Hematopoietic multipotent progenitor cell treated with erythropoietin and hydrocortisone succinate and interleukin-3 and kit ligand, for 17 days (in vitro differentiated cells): ENCODE measurements at regions not wholly inside any gene's neighbourhood (a gene's known extent, or its start where the extent isn't known, plus 50 kb on each side); places are given as distances from the start of the nearest gene placed in this dataset.

Experiments
- DNase-seq: peaks from one replicate; pipeline ENCODE4 v3.0.0-alpha.2; 2015; ENCODE audit warnings: low spot score

GRCh38 chr5:18111906-18112465, 477.7 kb downstream of the TAF11L14 start:
- no peak for DNase-seq

GRCh38 chr5:18113721-18114120, 479.5 kb downstream of the TAF11L14 start:
- DNase-seq = no peak

GRCh38 chr5:18114151-18114757, 480.0 kb downstream of the TAF11L14 start:
- DNase-seq = no peak

- no peak for DNase-seq
These were observed 483.7 kb downstream of the TAF11L14 start for GRCh38 chr5:18117968-18118367.

- no peak for DNase-seq
These were observed 485.0 kb downstream of the TAF11L14 start for GRCh38 chr5:18119156-18119785.

- no peak for DNase-seq
These were observed 507.0 kb downstream of the TAF11L14 start for GRCh38 chr5:18141222-18141621.

- no peak for DNase-seq
These were observed 508.6 kb downstream of the TAF11L14 start for GRCh38 chr5:18142831-18143230.

- no peak for DNase-seq
These were observed 518.4 kb downstream of the TAF11L14 start for GRCh38 chr5:18152671-18153070.

- no peak for DNase-seq
These were observed 523.9 kb downstream of the TAF11L14 start for GRCh38 chr5:18158166-18158565.

GRCh38 chr5:18159331-18159730, 525.1 kb downstream of the TAF11L14 start:
- DNase-seq = no peak

GRCh38 chr5:18171684-18172083, 537.4 kb downstream of the TAF11L14 start:
- DNase-seq = no peak

- no peak for DNase-seq
These were observed 545.3 kb downstream of the TAF11L14 start for GRCh38 chr5:18179579-18179978.

GRCh38 chr5:18181575-18181974, 547.3 kb downstream of the TAF11L14 start:
- DNase-seq = no peak

GRCh38 chr5:18195910-18196309, 561.6 kb downstream of the TAF11L14 start:
- DNase-seq = no peak

GRCh38 chr5:18197734-18198133, 563.5 kb downstream of the TAF11L14 start:
- no peak for DNase-seq

GRCh38 chr5:18202164-18202563, 567.9 kb downstream of the TAF11L14 start:
- DNase-seq = no peak

- DNase-seq = no peak
These were observed 569.0 kb downstream of the TAF11L14 start for GRCh38 chr5:18203296-18203695.

- DNase-seq = no peak
These were observed 579.4 kb downstream of the TAF11L14 start for GRCh38 chr5:18213666-18214065.

- DNase-seq = no peak
These were observed 581.8 kb downstream of the TAF11L14 start for GRCh38 chr5:18216016-18216415.

GRCh38 chr5:18216729-18217128, 582.5 kb downstream of the TAF11L14 start:
- no peak for DNase-seq

- no peak for DNase-seq
These were observed 585.0 kb downstream of the TAF11L14 start for GRCh38 chr5:18219241-18219640.

- no peak for DNase-seq
These were observed 586.4 kb downstream of the TAF11L14 start for GRCh38 chr5:18220631-18221030.

- no peak for DNase-seq
These were observed 602.1 kb downstream of the TAF11L14 start for GRCh38 chr5:18236386-18236785.

GRCh38 chr5:18238321-18238720, 604.1 kb downstream of the TAF11L14 start:
- no peak for DNase-seq
